Stimulated activated CD4-positive, alpha-beta T cell treated with anti-CD3 and anti-CD28 coated beads, Interleukin-1b, Interleukin-23, amount 100 ng/mL, for 24 hours (primary cell): ENCODE measurements at regions not wholly inside any gene's neighbourhood (a gene's known extent, or its start where the extent isn't known, plus 50 kb on each side); places are given as distances from the start of the nearest gene placed in this dataset.
"Not testable (repeated sequence)": the region's sequence is repeated elsewhere in the genome, so short reads cannot be mapped to it uniquely, and the experiment has no call there.

ENCODE experiments used
- DNase-seq, 4 experiments: peaks; one replicate each; pipeline ENCODE4 v3.0.0-alpha.2; 2020; ENCODE audit warnings: low read depth in 4 of 4, low spot score in 1 of 4

- no peak for DNase-seq
These were observed 350.2 kb upstream of the CDH8 start for GRCh38 chr16:62386411-62386810.

- no peak for DNase-seq
These were observed 347.7 kb upstream of the CDH8 start for GRCh38 chr16:62383941-62384340.

GRCh38 chr16:62370445-62370844 lies 334.2 kb upstream of the CDH8 start:
- DNase-seq = no peak

GRCh38 chr16:62363501-62363900 lies 327.3 kb upstream of the CDH8 start:
- no peak for DNase-seq

- DNase-seq = no peak
These were observed 317.1 kb upstream of the CDH8 start for GRCh38 chr16:62353355-62353754.

GRCh38 chr16:62342216-62342615 lies 306.0 kb upstream of the CDH8 start:
- DNase-seq = no peak

GRCh38 chr16:62335356-62335755 lies 299.1 kb upstream of the CDH8 start:
- no peak for DNase-seq

- no peak for DNase-seq
These were observed 285.4 kb upstream of the CDH8 start for GRCh38 chr16:62321606-62322005.

GRCh38 chr16:62298600-62298999 lies 262.4 kb upstream of the CDH8 start:
- no peak for DNase-seq

GRCh38 chr16:62294213-62294972 lies 258.2 kb upstream of the CDH8 start:
- no peak for DNase-seq

GRCh38 chr16:62288990-62289629 lies 252.9 kb upstream of the CDH8 start:
- no peak for DNase-seq

- DNase-seq = no peak
These were observed 244.3 kb upstream of the CDH8 start for GRCh38 chr16:62280506-62280905.

- DNase-seq = no peak
These were observed 241.7 kb upstream of the CDH8 start for GRCh38 chr16:62277942-62278341.

- DNase-seq = no peak
These were observed 240.4 kb upstream of the CDH8 start for GRCh38 chr16:62276637-62277036.

- DNase-seq = no peak
These were observed 235.8 kb upstream of the CDH8 start for GRCh38 chr16:62272035-62272434.

- no peak for DNase-seq
These were observed 225.5 kb upstream of the CDH8 start for GRCh38 chr16:62261760-62262159.

GRCh38 chr16:62258931-62259435 lies 222.7 kb upstream of the CDH8 start:
- not testable (repeated sequence) for DNase-seq

- DNase-seq = no peak
These were observed 220.2 kb upstream of the CDH8 start for GRCh38 chr16:62256406-62256805.

GRCh38 chr16:62254847-62255246 lies 218.6 kb upstream of the CDH8 start:
- no peak for DNase-seq

GRCh38 chr16:62254372-62254771 lies 218.1 kb upstream of the CDH8 start:
- DNase-seq = no peak

GRCh38 chr16:62253966-62254365 lies 217.7 kb upstream of the CDH8 start:
- no peak for DNase-seq

GRCh38 chr16:62249069-62249468 lies 212.8 kb upstream of the CDH8 start:
- DNase-seq = no peak

GRCh38 chr16:62240722-62241121 lies 204.5 kb upstream of the CDH8 start:
- DNase-seq = no peak
